ENCODE measurements at regions not wholly inside any gene's neighbourhood (a gene's known extent, or its start where the extent isn't known, plus 50 kb on each side); places are given as distances from the start of the nearest gene placed in this dataset.

DNA sequence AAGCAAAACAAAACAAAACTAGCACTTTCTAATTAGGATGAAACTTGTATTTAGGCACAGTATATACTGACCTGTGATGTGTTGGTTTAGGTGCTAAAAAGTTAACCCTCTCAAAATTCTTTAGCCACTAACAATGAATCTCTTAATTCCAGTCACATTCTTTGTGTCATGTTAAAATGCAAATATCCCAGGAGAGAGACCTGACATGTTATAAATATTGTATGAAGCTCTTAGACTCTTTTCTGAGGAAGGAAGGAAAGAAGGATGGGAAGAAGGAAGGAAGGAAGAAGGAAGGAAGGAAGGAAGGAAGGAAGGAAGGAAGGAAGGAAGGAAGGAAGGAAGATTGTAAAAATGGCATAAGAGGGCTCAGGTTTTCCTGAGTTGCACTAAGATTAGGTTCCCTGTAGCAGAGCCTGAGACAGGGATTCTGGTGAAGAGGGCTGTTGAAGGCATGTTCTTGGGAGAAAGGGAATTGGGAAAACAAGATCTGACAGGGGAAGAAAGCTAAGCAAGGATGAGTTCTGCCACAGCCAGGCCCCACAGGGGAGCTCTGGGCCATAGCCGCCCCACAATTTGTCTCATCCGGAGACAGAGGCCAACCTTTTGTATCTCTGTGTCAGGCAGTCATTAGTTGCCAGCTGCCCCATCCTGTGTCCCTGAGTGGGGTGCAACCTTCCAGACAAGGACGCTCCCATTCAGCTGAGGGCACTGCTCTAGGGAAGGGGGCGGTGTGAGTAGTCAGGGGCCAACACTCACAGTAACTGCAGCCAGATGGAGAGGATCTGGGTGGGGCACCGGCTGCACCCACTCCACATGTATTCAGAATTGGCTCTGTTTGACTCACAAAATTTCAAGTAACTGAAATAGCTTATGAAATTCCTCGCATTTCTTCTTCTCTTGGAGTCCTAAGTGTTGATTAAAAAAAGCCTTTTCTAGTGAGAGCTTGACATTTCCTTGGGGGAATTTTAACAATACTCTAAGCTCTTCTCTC lies 189.3 kb upstream of the ARG1 start:
- DNase-seq, result no peak

DNA sequence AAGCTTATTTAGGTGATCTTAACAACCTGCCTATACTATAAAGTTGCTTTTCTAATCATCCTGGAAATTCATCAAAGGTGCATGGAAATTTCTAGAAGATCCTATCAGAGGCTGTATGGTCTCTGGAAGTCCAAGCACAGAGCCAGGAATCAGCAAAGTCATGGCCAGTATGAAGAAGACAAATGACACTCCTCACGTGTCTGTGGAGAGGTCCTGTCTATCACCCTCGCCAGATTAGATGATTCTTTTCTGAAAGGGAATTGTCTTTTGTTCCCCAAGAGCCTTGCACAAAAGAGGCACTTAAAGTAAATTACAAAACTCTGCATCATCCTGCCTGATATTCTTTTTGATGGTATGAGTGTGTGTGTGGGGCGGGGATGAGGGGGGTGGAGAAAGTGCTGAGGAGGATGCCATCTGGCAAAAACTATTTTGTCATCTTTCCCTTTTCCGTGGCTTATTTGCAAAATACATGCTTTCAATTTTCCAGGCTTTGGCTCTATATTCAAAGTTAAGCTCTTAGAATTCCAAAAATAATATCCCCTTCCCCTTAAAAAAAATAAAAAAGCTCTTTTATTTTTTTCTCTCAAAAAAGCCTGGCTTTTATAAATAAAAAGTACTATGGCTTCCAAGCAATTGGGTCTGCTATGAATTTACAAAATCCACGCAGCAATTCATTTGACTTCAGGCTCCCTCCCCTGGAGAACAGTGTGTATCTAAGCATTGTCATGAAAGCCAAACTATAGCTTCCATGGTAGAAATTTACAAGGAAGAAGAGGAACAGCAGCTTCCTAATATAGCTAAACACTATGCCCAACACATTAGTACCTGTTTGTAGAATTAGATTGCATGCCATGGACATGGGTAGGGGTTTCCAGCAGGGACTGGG lies 185.2 kb upstream of the ARG1 start:
- DNase-seq, result no peak

DNA sequence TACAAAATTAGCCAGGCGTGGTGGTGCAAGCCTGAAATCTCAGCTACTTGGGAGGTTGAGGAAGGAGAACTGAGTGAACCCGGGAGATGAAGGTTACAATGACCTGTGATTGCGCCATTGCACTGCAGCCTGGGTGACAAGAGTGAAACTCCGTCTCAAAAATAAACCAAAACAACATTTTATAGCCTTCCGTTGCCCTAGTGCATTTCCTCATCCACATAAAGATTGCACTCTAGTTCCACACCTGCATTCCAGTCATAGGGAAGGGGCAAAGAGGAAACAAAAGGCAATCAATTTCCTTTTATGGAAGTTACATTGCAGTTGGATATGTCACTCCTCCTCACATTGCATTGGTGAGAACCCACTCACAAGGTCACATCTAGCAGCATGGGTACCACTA lies 182.7 kb upstream of the ARG1 start:
- DNase-seq, result no peak

- no peak for DNase-seq
These were observed 181.9 kb upstream of the ARG1 start for GRCh38 chr6:131391116-131391515.

GRCh38 chr6:131393433-131393832 lies 179.6 kb upstream of the ARG1 start:
- no peak for DNase-seq

GRCh38 chr6:131394768-131395432 lies 178.1 kb upstream of the ARG1 start:
- no peak for DNase-seq

DNA sequence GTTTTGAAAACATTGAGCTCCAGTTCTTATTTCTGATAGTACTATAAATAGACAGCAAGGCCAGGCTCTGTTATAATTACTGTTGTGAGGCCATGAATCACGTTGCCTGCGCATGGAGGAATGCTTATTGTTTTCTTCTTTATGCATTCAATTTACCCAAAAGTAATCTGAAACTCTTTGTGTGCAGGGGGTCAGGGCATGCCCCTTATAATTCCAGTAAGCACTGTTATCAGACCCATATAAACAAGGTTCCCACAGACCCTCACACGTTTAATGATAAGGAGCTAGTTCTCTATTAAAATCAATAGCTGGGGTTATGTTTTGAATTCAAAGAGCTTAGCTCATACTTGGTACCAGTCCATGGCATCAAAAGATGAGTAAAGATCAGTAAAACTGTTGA lies 174.8 kb upstream of the ARG1 start:
- no peak for DNase-seq

- DNase-seq, result no peak
These were observed 173.6 kb upstream of the ARG1 start for GRCh38 chr6:131399433-131399832.

GRCh38 chr6:131400054-131400778 lies 172.8 kb upstream of the ARG1 start:
- DNase-seq, result no peak

DNA sequence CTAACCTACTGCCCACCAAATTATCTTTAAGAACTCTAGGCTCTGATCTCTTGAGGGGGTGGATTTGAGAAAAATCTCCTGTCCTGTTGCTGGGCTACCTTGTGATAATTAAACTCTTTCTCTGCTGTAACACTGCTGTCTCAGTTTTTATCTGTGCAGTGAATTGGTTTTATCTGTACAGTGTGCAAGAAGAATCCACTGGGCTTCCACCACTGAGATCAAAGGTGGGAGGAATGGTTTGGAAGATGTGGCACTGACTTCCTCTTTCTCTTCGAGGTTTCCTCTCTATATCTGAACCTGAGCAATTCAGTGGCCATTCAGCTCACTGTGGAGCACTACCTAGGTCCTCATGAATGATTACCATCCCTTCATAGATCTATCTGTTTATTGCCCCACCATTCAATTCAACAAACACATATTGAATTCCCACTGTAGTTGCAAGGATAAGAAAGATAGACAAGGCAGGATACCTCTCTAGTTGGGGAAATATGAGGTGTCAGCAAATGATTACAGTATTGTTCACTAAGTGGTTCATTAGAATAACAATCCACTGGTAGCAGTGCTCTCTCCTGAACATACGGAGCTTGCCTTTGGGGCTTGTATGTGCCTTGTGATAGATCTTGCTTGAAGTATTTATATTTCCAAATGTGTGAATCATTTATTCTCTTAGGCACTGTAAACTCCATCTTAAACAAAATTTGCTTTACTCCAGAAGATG lies 172.1 kb upstream of the ARG1 start:
- no peak for DNase-seq

DNA sequence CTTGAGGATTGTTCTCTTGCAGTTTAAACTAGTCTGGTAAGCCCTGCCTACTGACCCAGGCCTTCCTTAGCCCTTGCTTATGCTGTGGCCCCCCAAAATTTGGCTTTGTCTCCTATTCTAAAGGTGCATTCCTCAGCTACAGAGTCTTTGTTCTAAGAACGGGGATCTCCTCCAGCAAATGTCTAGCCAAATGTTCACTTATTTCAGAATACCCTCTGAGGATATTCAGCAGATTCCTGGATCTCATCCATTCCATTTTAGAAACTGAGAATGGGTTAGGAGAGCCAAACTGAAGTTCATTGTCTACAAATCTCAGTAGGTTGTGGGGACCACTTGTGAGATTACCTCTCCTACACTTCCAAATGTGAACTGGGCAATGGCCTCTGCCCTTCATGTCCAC lies 164.2 kb upstream of the ARG1 start:
- no peak for DNase-seq

- DNase-seq, result no peak
These were observed 162.2 kb upstream of the ARG1 start for GRCh38 chr6:131410785-131411184.

GRCh38 chr6:131412960-131413830 lies 159.8 kb upstream of the ARG1 start:
- no peak for DNase-seq

GRCh38 chr6:131413831-131414191 lies 159.2 kb upstream of the ARG1 start:
- no peak for DNase-seq

GRCh38 chr6:131414956-131415355 lies 158.1 kb upstream of the ARG1 start:
- no peak for DNase-seq

DNA sequence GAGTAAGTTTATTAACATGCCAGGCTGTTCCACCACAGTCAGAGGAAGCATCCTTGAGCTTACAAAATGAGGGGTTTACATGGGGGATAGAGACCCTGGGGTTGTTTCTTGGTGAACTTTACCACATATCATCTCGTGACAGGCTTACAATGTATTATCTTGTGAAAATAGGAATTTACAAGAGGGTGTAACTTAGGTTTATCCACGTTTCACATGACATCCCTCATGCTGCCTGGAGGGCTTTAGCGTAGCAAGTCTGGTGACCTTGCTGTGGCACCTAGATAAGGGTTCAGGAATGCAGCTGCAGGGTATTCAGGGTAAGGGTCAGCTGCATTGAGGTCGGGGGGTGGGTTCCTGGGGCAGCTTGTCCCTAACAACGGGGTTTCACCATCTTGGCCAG lies 154.6 kb upstream of the ARG1 start:
- no peak for DNase-seq

- no peak for DNase-seq
These were observed 153.3 kb upstream of the ARG1 start for GRCh38 chr6:131419702-131420101.

GRCh38 chr6:131424016-131424415 lies 149.0 kb upstream of the ARG1 start:
- DNase-seq, result no peak

DNA sequence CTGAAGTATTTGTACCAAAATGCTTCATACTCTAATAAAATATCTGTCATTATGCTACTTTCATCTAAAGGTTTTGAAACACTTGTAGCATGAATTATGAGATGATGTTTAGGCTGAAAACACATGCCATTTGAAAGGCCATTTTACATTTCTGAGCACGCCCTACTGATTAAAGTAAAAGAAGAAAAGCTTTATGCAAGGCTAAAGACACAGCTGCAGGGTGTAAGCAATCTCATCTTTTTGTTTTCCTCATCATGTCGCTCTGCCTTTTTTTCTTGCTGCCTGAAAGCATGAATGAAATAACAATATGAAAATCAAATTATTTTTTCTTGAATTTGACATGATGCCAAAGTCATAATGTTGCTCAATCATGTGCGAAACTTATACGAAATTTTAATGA lies 148.6 kb upstream of the ARG1 start:
- no peak for DNase-seq

DNA sequence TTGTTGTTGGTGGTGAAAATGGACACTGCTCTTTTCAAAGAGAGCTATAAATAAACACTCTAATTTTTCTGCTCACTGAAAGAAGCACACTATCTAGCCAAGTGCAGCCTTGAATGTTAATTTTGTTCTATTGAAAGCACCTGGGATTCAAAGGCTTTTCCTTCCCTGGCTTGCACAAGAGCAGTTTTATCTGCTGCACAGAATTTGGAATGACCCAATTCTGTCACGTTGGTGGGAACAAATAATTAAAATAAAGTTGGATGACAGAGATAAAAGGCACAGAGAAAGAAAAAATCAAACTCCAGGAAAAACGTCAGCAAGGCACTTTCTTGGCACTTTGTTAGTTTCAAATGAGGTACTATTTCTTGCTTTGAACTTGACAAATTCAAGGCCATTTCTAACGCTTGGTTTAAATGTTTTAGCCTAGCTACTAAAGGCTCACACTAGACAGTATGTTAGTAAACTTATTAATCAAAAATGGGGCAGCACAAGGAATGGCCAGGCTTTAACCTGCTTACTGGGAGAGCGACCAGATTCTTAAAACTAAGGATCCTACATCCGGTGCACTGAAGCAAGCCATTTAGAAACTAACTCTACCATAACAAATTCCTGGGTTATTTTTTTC lies 145.5 kb upstream of the ARG1 start:
- DNase-seq, result no peak
